OCI-LY7 (cell line): ENCODE measurements at regions not wholly inside any gene's neighbourhood (a gene's known extent, or its start where the extent isn't known, plus 50 kb on each side); places are given as distances from the start of the nearest gene placed in this dataset.

ENCODE experiments used
- CTCF ChIP-seq: fragments of 200-600 bp; sonication (generic); conservative IDR thresholded peaks from 2 replicates; pipeline ENCODE4 v1.5.1; 2014; ENCODE audit warnings: mild to moderate bottlenecking, antibody characterized with exemption, low read length, moderate library complexity, mixed read lengths
- EZH2phosphoT487 ChIP-seq: fragments of 200-600 bp; sonication (generic); IDR thresholded peaks from 2 replicates; pipeline ENCODE4 v1.6.1; 2018; ENCODE audit warnings: low read depth, borderline replicate concordance, mild to moderate bottlenecking, mixed run types, antibody characterized with exemption, low read length, moderate library complexity, mixed read lengths

- TF ChIP-seq CTCF = no peak
- TF ChIP-seq EZH2phosphoT487 = no peak
Observed at GRCh38 chr5:57550132-57550531, 67.5 kb upstream of the ACTBL2 start.
